Heart right ventricle (tissue), 16 donors: ENCODE measurements at regions not wholly inside any gene's neighbourhood (a gene's known extent, or its start where the extent isn't known, plus 50 kb on each side); places are given as distances from the start of the nearest gene placed in this dataset.

Experiments
- ATAC-seq, 8 donors: fragments of 200-7000 bp; cut with Tn5 transposase; one replicate each; pipeline ENCODE4 v1.9.1; 2020; ENCODE audit warnings: mild to moderate bottlenecking in 8 of 8, moderate library complexity in 8 of 8, moderate number of reproducible peaks in 1 of 8
- DNase-seq, 2 donors: peaks; one replicate each; pipeline ENCODE4 v3.0.0-alpha.2; 2020
- H3K27ac ChIP-seq, 10 donors: fragments of 200-600 bp; sonication (generic) in 2 of 10; one replicate each; pipeline versions ENCODE4 v1.5.0 to v1.8.0; 2020 to 2022; ENCODE audit warnings: mild to moderate bottlenecking in 3 of 10
- H3K27me3 ChIP-seq, 7 donors: fragments of 200-600 bp; one replicate each; pipeline ENCODE4 v1.8.0; 2021 to 2022; ENCODE audit warnings: mild to moderate bottlenecking in 2 of 7
- H3K36me3 ChIP-seq, 9 donors: fragments of 200-600 bp; sonication (generic) in 1 of 9; one replicate each; pipeline versions ENCODE4 v1.5.0 to v1.8.0; 2020 to 2022; ENCODE audit warnings: mild to moderate bottlenecking in 2 of 9
- H3K4me1 ChIP-seq, 9 donors: fragments of 200-600 bp; sonication (generic) in 1 of 9; one replicate each; pipeline versions ENCODE4 v1.5.0 to v1.8.0; 2020 to 2022; ENCODE audit warnings: mild to moderate bottlenecking in 4 of 9
- H3K4me3 ChIP-seq, 10 donors: fragments of 200-600 bp; sonication (generic) in 2 of 10; one replicate each; pipeline versions ENCODE4 v1.5.0 to v1.8.0; 2020 to 2022; ENCODE audit warnings: mild to moderate bottlenecking in 7 of 10, moderate library complexity in 2 of 10
- H3K9me3 ChIP-seq, 11 donors: fragments of 200-600 bp in 10 of 11; sonication (generic) in 2 of 11; one replicate each; pipeline versions ENCODE4 v1.5.0 to v1.8.0; 2013 to 2022; ENCODE audit warnings: mild to moderate bottlenecking in 2 of 11, control low read depth in 1 of 11, moderate library complexity in 1 of 11
- WGBS, 2 donors: extraction: QIAGEN DNeasy Blood & Tissue Kit; methylation state at CpG; one replicate each; pipeline ENCODE4 v1.1.7; 2013; ENCODE audit warnings: inconsistent platforms in 1 of 2; 5-methylcytosine and 5-hydroxymethylcytosine counted together
- intact Hi-C, 10 donors: fragments of 100-400 bp; cut with DNase I; formaldehyde crosslinking; loops; one replicate each; pipeline versions ENCODE4 v1.11.1 to v1.14.2; 2022
- TF ChIP-seq, protein P1 (sequence below), 9 donors: fragments of 200-600 bp; sonication (generic) in 2 of 9; IDR thresholded peaks; one replicate each; pipeline versions ENCODE4 v1.5.0 to v1.8.0; 2021 to 2022; ENCODE audit warnings: antibody characterized with exemption in 9 of 9, mild to moderate bottlenecking in 5 of 9, moderate library complexity in 1 of 9
- donor health status: Arrhythmogenic right ventricular cardiomyopathy.
- donor health status: ischemic (EF 13 %, LVEDD 7.1; RV severe dilation, severe dysfunction).
- donor health status: healthy with polysubstance abuse.
- donor health status: DM: no; HTN: yes; CAD: no.
- donor health status: DM: no; HTN: no; CAD: no.
- donor health status: ischemic (EF 25% LVEDD 6.9; RV normal size, moderate dysfunction).
- donor health status: ischemic (EF 25% LVEDD 5.7; RV mildly dilated, moderate dysfunction).
- donor health status: healthy.
- donor health status: DM: yes; HTN: yes; CAD: no.
- donor health status: Ischemic cardiomyopathy.
- donor health status: ischemic (EF 35%, LVEDD 5.7; RV mildly dilated, moderate dysfunction).
- donor health status: nonischemic (EF 11% LVEDD 7.7; RV severe dilation, severe dysfunction).
- donor health status: DM: yes; HTN: yes; CAD: no.
- donor health status: PGD.
- donor health status: ischemic (EF 29% LVEDD 5.4; RV normal size, mild dysfunction).
- donor health status: nonischemic (EF 23%, LVEDD 6.1; RV moderate dilation, normal function).

DNA sequence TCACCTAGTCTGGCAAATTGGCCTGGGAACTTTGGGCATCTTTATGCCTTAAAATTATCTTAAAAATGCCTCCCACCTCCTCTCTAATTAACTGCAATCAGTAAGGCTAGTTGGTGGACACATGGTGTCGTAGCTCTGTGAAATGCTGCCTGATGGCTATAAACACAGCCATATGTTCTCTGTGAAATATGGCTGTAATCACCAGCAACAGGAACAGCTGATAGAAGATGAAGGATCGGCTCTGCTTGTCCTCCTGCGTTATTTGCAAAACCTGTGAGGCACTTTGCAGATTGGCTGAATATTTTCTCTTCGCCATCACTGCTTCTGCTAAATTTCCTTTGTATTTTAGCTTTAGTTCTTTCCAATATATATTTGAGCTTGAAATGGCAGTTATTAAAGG is 419.6 kb downstream of the RWDD3 start:
- intact Hi-C loops = no loop called here
- H3K36me3 ChIP-seq = no peaks in the 10 kb centered on the region
- 53 to 66% methylated on average over 4 of the region's 4 CpGs for WGBS, 2 donors
- peaks cover 0 to 5% (median 0%) of the 10 kb centered on the region in 7 donors for H3K27me3 ChIP-seq
- H3K4me3 ChIP-seq = no peak overlapping the region
- TF ChIP-seq, protein P1, sequence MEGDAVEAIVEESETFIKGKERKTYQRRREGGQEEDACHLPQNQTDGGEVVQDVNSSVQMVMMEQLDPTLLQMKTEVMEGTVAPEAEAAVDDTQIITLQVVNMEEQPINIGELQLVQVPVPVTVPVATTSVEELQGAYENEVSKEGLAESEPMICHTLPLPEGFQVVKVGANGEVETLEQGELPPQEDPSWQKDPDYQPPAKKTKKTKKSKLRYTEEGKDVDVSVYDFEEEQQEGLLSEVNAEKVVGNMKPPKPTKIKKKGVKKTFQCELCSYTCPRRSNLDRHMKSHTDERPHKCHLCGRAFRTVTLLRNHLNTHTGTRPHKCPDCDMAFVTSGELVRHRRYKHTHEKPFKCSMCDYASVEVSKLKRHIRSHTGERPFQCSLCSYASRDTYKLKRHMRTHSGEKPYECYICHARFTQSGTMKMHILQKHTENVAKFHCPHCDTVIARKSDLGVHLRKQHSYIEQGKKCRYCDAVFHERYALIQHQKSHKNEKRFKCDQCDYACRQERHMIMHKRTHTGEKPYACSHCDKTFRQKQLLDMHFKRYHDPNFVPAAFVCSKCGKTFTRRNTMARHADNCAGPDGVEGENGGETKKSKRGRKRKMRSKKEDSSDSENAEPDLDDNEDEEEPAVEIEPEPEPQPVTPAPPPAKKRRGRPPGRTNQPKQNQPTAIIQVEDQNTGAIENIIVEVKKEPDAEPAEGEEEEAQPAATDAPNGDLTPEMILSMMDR (IDR thresholded peaks at IDR 0.05) = no peak
- no peak overlapping the region for H3K27ac ChIP-seq
- H3K9me3 ChIP-seq = no peaks in the 10 kb centered on the region
- DNase-seq (no peak), ATAC-seq (no peak)
- no peaks in the 10 kb centered on the region for H3K4me1 ChIP-seq

DNA sequence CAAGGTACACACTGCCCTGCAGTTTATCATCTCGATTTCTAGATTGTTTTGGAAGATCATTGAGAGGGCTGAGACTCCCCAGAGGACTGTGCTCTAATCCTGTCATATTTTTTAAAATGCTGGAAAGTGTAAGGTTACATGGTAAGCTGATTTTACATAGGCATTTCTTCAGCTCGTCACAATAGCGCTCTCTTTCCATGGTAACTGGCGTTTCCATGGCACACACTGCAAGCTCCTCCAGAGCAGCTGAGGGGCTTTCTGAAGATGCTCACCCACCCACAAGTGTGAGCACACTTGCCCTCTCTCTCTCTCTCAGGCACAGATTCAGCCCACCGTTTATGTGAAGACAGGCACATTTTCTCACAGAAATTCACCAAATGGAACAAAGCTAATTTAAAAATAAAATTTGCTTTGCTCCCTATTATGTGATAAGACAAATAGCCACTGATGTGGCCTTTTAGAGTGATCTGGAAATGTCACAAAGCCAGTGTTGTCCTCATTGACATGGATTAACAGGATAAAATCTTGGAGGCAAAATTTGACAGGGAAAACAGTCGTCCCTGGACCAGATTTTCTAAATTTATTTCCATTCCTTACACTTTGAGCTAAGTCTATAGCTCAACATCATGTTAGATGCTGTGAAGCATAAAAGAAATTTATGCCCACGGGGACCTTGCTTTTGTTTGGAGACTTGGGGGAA is 421.5 kb downstream of the RWDD3 start:
- DNase-seq (no peak), ATAC-seq (no peak)
- TF ChIP-seq, protein P1 (IDR thresholded peaks at IDR 0.05) = no peak
- Histone ChIP-seq H3K9me3 (no peaks in the 10 kb centered on the region), H3K27me3 (peaks cover 0 to 5% (median 0%) of the 10 kb centered on the region in 7 donors), H3K4me1 (no peaks in the 10 kb centered on the region), H3K27ac (no peak overlapping the region), H3K4me3 (no peak overlapping the region), H3K36me3 (no peaks in the 10 kb centered on the region)
- 71 to 74% methylated on average over 7 of the region's 7 CpGs for WGBS, 2 donors
- intact Hi-C loops = no loop called here

GRCh38 chr1:95657248-95657647 is 423.2 kb downstream of the RWDD3 start:
- Histone ChIP-seq H3K36me3 (no peaks in the 10 kb centered on the region), H3K27me3 (peaks cover 0 to 5% (median 0%) of the 10 kb centered on the region in 7 donors), H3K9me3 (peaks cover 0 to 13% (median 0%) of the 10 kb centered on the region in 11 donors), H3K4me3 (no peak overlapping the region), H3K4me1 (no peaks in the 10 kb centered on the region), H3K27ac (no peak overlapping the region)
- WGBS, 2 donors = 71 to 79% methylated on average over 4 of the region's 4 CpGs
- intact Hi-C loops = no loop called here
- DNase-seq = no peak
- no peak for ATAC-seq
- TF ChIP-seq, protein P1 (IDR thresholded peaks at IDR 0.05) = no peak

- no peaks in the 10 kb centered on the region for H3K36me3 ChIP-seq
- no peak overlapping the region for H3K4me3 ChIP-seq
- H3K9me3 ChIP-seq = peaks cover 0 to 31% (median 11%) of the 10 kb centered on the region in 11 donors
- no peak overlapping the region for H3K27ac ChIP-seq
- WGBS, 2 donors = 93 to 98% methylated on average over 2 of the region's 2 CpGs
- intact Hi-C loops = no loop called here
- peaks cover 0 to 5% (median 0%) of the 10 kb centered on the region in 7 donors for H3K27me3 ChIP-seq
- H3K4me1 ChIP-seq = no peaks in the 10 kb centered on the region
- DNase-seq (no peak), ATAC-seq (no peak)
- TF ChIP-seq, protein P1 (IDR thresholded peaks at IDR 0.05) = no peak
Measured at GRCh38 chr1:95659166-95659565, 425.2 kb downstream of the RWDD3 start.
